GM21528 (cell line): ENCODE measurements at regions not wholly inside any gene's neighbourhood (a gene's known extent, or its start where the extent isn't known, plus 50 kb on each side); places are given as distances from the start of the nearest gene placed in this dataset.
"Not testable (repeated sequence)": the region's sequence is repeated elsewhere in the genome, so short reads cannot be mapped to it uniquely, and the experiment has no call there.

Experiments
- ATAC-seq: cut with Tn5 transposase; IDR thresholded peaks from one replicate; pipeline ENCODE4 v1.9.1; 2021; ENCODE audit warnings: mild to moderate bottlenecking, moderate library complexity; ENCODE audit not compliant: unreplicated experiment, low FRiP score

DNA sequence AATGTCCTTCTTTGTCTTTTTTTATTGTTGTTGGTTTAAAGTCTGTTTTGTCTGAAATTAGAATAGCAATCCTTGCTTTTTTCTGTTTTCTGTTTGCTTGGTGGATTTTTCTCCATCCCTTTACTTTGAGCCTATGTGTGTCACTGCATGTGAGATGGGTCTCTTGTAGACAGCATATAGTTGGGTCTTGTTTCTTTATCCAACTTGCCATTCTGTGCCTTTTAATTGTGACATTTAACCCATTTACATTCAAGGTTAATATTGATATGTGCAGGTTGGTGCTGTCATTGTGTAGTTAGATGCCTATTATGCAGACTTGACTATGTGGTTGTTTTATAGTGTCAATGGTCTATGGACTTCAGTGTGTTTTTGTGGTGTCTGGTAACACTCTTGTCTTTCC is 197.5 kb upstream of the FN1 start:
- no peak for ATAC-seq

DNA sequence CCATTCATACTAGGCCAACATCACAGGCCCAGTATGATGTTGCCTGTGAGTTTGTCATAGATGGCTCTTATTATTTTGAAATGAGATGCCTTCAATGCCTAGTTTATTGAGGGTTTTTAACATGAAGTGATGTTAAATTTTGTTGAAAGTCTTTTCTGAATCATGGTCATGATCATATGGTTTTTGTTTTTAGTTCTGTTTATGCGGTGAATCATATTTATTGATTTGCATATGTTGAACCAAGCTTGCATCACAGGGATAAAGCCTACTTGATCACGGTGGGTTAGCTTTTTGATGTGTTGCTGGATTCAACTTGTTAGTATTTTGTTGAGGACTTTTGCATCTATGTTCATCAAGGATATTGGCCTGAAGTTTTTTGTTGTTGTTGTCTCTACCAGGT is 195.8 kb upstream of the FN1 start:
- ATAC-seq: no peak

- ATAC-seq: not testable (repeated sequence)
Measured at GRCh38 chr2:215630796-215631195, 194.9 kb upstream of the FN1 start.

DNA sequence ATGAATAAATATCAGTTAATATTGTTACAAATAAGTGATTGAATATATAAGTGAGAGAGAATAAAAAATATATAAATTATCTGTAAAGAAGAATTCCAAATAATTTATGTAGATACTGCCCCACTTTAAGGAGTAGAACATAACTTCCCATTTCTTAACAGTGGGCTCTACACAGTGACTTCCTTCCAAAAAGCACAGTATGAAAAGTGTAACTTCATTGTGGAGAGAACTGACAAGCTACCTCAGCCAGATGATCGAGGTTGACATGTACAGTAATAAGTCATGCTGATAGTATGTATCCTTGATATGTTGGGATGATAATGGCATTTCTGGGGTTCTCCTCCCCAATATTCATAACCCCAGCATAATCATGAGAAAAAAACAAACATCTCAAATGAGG is 191.9 kb upstream of the FN1 start:
- no peak for ATAC-seq

GRCh38 chr2:215626812-215627281 is 191.0 kb upstream of the FN1 start:
- no peak for ATAC-seq

DNA sequence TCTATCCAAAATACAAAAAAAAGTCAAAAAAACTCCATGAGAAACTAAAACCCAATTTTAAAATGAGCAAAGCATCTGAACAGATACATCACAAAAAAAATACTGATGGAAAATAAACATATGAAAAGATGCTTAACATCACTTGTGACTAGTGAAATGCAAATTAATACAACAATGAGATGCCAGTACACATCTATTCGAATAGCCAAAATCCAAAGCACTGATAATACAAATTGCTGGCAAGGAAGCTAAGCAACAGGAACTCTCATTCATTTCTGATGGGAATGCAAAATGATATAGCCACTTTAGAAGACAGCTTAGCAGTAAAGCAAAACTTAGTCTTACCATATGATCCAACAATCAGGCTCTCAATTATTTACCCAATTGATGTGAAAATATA is 190.2 kb upstream of the FN1 start:
- ATAC-seq: no peak

DNA sequence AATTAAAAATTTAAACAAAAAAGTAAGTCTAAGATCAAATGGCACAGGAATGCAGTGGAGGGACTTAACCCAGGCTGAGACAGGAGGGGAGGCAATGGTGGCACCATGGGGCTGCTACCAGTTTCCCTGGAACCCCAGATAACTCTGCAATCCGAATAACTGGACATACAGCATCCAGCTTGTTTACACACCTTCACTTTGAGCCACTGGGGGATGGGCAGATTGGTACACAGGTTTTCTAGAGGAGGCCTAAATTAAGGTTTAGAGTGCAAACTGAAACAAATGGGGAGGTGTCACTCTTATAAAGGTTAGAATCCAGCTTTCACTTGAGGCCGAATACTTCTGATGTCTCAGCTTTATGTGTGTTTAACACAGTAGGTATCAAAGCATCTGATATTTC is 189.3 kb upstream of the FN1 start:
- no peak for ATAC-seq

DNA sequence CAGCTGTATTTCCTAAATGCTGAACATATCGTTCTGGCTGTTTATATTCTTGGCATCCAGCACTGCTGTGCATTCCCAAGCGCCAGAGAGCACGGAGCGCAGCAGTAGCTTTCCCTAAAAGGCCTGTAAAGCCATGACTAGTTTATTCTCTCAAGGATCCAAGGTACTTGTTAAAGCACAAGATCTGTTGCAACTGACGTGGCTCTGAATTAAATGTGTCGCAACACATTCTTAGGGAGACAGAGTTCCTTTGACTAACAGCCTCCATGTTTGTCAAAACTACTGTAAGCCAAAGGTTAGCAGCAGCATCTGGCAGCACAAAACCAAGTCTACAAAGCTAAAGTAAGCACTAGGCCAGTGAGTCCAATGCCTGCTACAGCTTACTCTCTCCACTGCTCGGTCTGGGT is 188.6 kb upstream of the FN1 start:
- ATAC-seq: no peak

DNA sequence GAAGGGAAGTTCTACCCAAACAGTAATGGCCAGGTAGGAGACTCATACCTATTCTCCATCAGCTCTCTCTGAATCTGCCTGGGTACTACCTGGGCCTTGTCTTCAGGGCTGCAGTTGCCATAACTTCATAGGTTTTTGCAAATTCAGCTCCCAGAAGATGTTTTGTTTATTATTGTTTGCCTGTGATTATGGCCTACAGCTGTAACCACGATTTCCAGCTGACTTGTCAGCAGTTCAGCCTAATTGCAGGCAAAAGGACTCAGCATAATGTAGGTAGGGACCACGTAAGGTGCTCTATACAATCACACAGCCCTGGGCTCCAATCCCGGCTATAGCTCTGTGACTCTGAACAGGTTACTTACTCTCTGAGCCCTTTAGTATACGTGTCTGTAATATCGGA is 187.0 kb upstream of the FN1 start:
- no peak for ATAC-seq

DNA sequence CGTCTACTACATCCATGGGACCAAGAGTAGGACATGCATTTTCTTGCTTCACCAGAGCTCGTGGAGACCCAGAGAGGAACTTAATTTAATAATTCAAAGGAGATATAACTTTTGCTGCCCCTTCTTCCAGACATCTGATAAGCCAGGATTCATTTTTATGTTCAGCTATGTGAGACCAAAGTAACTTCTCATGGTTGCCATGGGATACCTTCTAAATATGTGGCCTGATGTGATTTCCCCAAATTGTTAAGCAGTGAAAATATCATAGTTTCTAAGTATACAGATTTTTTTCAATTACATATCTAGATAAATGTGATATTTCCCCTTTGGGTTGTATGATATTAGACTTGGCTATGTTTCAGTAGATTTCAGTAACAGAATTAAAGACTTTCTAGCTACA is 185.5 kb upstream of the FN1 start:
- no peak for ATAC-seq

GRCh38 chr2:215620528-215620927 is 184.7 kb upstream of the FN1 start:
- ATAC-seq: no peak

GRCh38 chr2:215619989-215620388 is 184.1 kb upstream of the FN1 start:
- ATAC-seq: no peak

DNA sequence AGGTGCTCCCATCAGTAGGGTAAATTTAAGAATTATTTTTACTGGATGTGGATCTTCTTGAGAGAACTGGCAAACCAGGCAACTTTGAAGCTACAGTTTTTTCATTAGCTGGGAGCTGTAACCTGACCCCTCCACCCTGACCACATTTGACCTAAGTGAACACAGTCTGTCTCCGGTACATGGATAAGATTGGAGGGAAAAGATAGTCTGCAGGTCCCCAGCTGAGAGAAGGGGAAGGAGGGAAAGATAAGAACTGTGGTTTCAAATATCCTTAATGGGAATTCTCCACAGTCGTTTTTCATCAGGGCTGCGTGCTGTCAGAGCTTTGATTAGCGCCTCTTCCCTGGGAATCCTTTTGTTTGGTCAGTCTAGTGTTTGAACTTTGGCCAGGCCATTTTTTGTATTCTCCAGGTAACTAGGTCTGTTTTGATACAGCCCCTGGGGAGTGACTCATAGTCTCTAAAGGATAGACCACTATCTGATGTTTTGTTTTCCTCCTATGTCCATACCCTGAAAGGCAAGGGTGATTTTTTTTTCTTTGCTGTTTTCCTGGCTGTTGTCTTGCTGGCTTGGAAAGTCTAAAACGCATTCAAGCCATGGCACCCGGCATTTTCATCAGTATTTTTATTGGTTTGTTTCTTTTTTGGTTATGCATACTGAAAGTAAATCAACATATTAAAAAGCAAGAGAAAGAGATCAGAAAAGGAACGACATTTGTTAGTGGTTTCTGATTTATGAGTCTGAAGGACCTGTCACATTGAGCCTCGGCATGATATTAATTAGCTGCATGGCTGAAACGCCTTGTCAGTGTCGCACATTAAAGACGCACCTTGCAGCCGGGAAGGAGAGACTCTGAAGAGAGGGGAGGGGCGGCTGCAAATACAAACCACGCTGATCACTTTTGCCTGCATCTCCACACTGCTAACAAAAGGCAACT is 183.4 kb upstream of the FN1 start:
- no peak for ATAC-seq

DNA sequence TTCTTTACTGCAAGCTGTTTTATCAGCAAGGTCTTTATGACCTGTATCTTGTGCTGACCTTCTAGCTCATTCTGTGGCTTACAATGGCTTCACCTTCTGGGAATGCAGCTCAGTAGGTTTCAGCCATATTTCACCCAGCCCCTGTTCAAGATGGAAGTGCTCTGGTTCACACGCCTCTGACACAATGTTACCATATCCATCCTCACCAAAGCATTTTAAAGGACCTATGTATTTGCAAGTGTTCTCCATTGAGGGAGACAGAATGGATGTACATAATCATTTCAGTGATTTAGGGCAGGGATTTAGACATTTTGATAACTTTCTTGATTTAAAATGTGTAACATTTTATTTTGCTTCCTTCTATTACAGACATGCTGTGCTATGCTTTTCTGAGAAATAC is 182.3 kb upstream of the FN1 start:
- ATAC-seq: no peak

DNA sequence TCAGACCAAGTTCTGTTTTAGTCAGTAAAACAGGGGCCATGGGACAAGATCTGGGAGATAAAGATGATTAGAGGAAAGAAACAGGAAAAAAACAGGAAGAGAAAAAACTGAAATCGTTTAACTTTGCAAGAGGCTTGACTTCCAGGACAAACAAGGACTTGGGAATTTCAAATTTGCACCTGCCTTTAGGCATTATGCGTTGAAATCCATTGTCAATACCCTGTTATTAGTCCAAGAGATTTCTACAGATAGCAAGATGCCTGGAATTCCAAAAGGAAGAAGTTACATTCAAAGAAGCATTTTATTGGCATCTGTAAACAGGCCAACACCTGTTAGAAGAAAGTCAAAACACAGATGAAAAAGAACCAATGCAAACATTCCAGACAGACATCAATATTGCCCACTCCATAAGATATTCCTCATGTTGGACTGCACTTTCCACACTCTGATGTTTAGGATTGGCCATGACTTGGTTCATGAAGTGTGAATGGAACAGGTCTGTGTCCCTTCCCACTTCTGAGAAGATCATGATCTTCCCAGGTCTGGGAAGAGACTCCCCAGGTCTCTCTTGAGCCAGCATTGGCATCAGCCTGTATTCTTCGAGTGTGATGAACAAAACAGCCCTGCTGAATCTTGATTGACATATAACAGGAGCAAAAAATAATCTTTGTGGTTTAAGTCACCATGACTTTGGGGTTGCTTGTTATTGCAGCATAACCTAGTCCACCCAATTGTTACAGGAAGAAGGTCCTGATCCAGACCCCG is 181.4 kb upstream of the FN1 start:
- no peak for ATAC-seq

GRCh38 chr2:215615803-215616174 is 179.9 kb upstream of the FN1 start:
- no peak for ATAC-seq

DNA sequence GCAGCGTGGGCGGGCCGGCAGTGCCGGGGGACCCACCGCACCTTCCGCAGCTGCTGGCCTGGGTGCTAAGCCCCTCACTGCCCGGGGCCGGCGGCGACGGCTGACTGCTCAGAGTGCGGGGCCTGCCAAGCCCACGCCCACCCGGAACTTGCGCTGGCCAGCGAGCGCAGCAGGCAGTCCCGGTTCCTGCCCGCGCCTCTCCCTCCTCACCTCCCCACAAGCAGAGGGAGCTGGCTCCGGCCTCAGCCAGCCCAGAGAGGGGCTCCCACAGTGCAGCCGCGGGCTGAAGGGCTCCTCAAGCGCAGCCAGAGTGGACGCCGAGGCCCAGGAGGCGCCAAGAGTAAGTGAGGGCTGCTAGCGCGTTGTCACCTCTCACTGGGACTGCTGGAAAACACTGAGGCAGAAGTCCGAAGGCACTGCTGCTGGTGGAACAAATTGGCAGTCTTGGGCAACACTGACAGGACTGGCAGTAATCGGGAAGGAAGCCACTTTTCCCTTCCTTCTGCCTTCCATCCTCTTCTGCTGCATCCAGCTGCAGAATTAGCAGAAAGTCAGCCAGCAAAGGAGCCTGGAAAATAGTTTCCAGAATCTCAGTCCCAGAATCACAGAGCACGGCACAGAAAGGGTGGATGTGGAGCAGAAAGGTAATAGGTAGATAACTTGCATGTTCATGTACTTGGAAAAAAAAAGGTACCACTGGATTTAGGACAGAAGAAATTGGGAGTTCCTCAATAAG is 179.4 kb upstream of the FN1 start:
- ATAC-seq: no peak

DNA sequence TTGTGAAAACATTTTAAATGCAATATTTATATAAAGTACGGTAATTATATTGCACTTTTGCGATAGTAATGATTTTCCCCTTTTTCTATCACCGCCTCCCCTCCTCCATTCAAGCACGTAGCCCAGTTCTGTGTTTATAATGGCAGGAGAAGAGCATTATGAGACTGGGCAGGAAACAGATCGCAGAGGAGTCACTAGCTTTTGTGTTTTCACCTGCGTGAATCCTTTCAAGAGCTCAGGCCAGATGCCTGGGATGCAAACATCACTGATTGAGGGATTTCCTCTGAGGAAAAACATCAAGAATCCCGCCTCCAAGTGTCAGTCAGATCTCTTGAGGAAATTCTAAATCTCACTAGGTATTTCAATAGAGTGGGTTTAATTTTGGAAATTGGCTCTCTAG is 178.4 kb upstream of the FN1 start:
- no peak for ATAC-seq

GRCh38 chr2:215613888-215614287 is 178.0 kb upstream of the FN1 start:
- no peak for ATAC-seq

- ATAC-seq: no peak
Measured at GRCh38 chr2:215613280-215613679, 177.4 kb upstream of the FN1 start.

DNA sequence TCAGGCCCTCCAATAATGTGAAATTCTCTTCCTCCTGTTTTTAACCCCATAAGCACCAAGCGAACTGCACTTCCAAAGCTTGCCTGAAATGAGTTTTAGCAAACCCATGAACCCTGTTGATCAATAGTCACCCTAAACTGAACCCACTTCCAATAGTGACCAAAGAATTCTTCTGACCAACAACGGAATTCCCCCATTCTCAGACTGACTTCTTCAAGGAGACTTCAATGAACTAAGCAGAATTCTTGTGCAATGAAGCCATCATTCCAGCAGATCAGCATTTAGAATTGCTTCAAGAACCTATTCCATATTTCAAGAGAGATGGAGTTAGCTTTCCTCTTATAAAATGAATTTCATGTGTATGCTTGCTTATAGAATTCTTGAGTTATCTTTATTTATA is 176.9 kb upstream of the FN1 start:
- ATAC-seq: no peak
